Hepatocyte (in vitro differentiated cells): ENCODE measurements at regions not wholly inside any gene's neighbourhood (a gene's known extent, or its start where the extent isn't known, plus 50 kb on each side); places are given as distances from the start of the nearest gene placed in this dataset.
A peak's percentile ranks its signal among the peaks of the same experiment; 100 is the strongest.

Experiments
- DNase-seq: peaks from one replicate; pipeline ENCODE4 v3.0.0-alpha.2; 2016; ENCODE audit warnings: low spot score
- H2AFZ ChIP-seq: fragments of 200-600 bp; sonication (generic); 2 replicates; pipeline ENCODE4 v1.6.0; 2016; ENCODE audit warnings: antibody characterized with exemption, mild to moderate bottlenecking
- H3K27ac ChIP-seq: fragments of 200-600 bp; sonication (generic); 2 replicates; pipeline ENCODE4 v1.5.1; 2016; ENCODE audit warnings: mild to moderate bottlenecking
- H3K27me3 ChIP-seq: fragments of 200-600 bp; sonication (generic); 2 replicates; pipeline ENCODE4 v1.6.1; 2016
- H3K36me3 ChIP-seq: fragments of 200-600 bp; sonication (generic); replicated peaks from 2 replicates; pipeline ENCODE4 v1.5.1; 2016; ENCODE audit warnings: low read depth; ENCODE audit not compliant: insufficient read depth
- H3K4me1 ChIP-seq: fragments of 200-600 bp; sonication (generic); 2 replicates; pipeline ENCODE4 v1.5.1; 2016; ENCODE audit warnings: mild to moderate bottlenecking, moderate library complexity; ENCODE audit not compliant: insufficient read depth
- H3K4me2 ChIP-seq: fragments of 200-600 bp; sonication (generic); 2 replicates; pipeline ENCODE4 v1.6.0; 2016
- H3K4me3 ChIP-seq: fragments of 200-600 bp; sonication (generic); 2 replicates; pipeline ENCODE4 v1.5.1; 2016; ENCODE audit warnings: mild to moderate bottlenecking
- H3K79me2 ChIP-seq: fragments of 200-600 bp; sonication (generic); 2 replicates; pipeline ENCODE4 v1.6.0; 2017; ENCODE audit warnings: mild to moderate bottlenecking
- H3K9me2 ChIP-seq: fragments of 200-600 bp; sonication (generic); replicated peaks from 2 replicates; pipeline ENCODE4 v1.6.0; 2017; ENCODE audit warnings: mild to moderate bottlenecking; ENCODE audit not compliant: insufficient read depth
- H3K9me3 ChIP-seq: fragments of 200-600 bp; sonication (generic); 2 replicates; pipeline ENCODE4 v1.5.1; 2016; ENCODE audit warnings: low read depth, mild to moderate bottlenecking
- H4K20me1 ChIP-seq: fragments of 200-600 bp; sonication (generic); 2 replicates; pipeline ENCODE4 v1.6.0; 2016; ENCODE audit warnings: mild to moderate bottlenecking; ENCODE audit not compliant: insufficient read depth, poor library complexity, severe bottlenecking
- CTCF ChIP-seq: fragments of 200-600 bp; sonication (generic); IDR thresholded peaks from 2 replicates; pipeline ENCODE4 v1.5.1; 2016; ENCODE audit warnings: antibody characterized with exemption, mild to moderate bottlenecking; ENCODE audit not compliant: poor library complexity
- EZH2 ChIP-seq: fragments of 200-600 bp; sonication (generic); IDR thresholded peaks from 2 replicates; pipeline ENCODE4 v1.6.1; 2016; ENCODE audit warnings: antibody characterized with exemption, mild to moderate bottlenecking, borderline replicate concordance
- EZH2phosphoT487 ChIP-seq: fragments of 200-600 bp; sonication (generic); IDR thresholded peaks from one replicate; pipeline ENCODE4 v1.6.1; 2018; ENCODE audit warnings: antibody characterized with exemption, mild to moderate bottlenecking, low read depth, moderate library complexity; ENCODE audit not compliant: unreplicated experiment, severe bottlenecking
- WGBS: methylation state at CpG from one replicate; pipeline ENCODE4 v1.1.6; 2016; ENCODE audit warnings: low lambda C conversion rate; ENCODE audit errors: missing lambda C conversion rate; 5-methylcytosine and 5-hydroxymethylcytosine counted together

GRCh38 chr2:215699700-215700538, 264.1 kb upstream of the FN1 start:
- 89% methylated on average over 2 of the region's 2 CpGs for WGBS
- peaks cover 4% of the 10 kb centered on the region for H3K9me3 ChIP-seq
- no peaks in the 10 kb centered on the region for H4K20me1 ChIP-seq
- peak overlapping the region; percentile 45 for H3K27ac ChIP-seq
- no peak overlapping the region for H3K4me2 ChIP-seq
- H3K27me3 ChIP-seq = no peaks in the 10 kb centered on the region
- H3K9me2 ChIP-seq = no peaks in the 10 kb centered on the region
- no peaks in the 10 kb centered on the region for H3K79me2 ChIP-seq
- no peak overlapping the region for H2AFZ ChIP-seq
- TF ChIP-seq CTCF (no peak), EZH2phosphoT487 (no peak), EZH2 (no peak)
- no peak overlapping the region for H3K4me3 ChIP-seq
- H3K4me1 ChIP-seq = peaks cover 5% of the 10 kb centered on the region
- DNase-seq = no peak
- no peaks in the 10 kb centered on the region for H3K36me3 ChIP-seq

GRCh38 chr2:215699018-215699417, 263.1 kb upstream of the FN1 start:
- Histone ChIP-seq H3K36me3 (no peaks in the 10 kb centered on the region), H3K27ac (no peak overlapping the region), H3K9me3 (peaks cover 4% of the 10 kb centered on the region), H3K9me2 (no peaks in the 10 kb centered on the region), H3K27me3 (no peaks in the 10 kb centered on the region), H2AFZ (no peak overlapping the region), H3K4me2 (no peak overlapping the region), H4K20me1 (no peaks in the 10 kb centered on the region), H3K4me1 (peaks cover 9% of the 10 kb centered on the region), H3K79me2 (no peaks in the 10 kb centered on the region), H3K4me3 (no peak overlapping the region)
- no peak for DNase-seq
- TF ChIP-seq CTCF (no peak), EZH2phosphoT487 (no peak), EZH2 (no peak)
- WGBS = 93% methylated on average over 2 of the region's 2 CpGs

DNA sequence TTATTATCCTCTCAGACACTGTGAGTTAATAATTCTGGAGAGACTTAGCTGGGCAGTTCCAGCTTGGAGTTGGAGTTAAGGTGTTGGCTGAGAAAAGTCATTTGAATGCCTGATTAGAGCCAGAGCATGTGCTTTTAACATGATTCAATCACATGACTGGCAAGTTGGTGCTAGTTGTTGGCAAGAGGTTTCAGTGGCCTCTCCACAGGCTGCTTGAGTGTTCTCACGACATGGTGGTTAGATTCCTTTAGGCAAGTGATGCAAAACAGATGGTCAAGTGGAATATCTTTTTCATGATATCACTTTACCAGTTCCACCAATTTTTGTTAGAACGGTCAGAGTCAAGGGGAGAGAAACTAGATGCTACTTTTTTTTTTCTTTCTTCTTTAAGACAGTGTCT, 262.7 kb upstream of the FN1 start:
- no peak for TF ChIP-seq EZH2phosphoT487
- 75% methylated on average over 2 of the region's 2 CpGs for WGBS
- no peak for DNase-seq
- Histone ChIP-seq H3K27me3 (no peaks in the 10 kb centered on the region), H3K9me2 (no peaks in the 10 kb centered on the region), H2AFZ (no peak overlapping the region), H3K79me2 (no peaks in the 10 kb centered on the region), H3K36me3 (no peaks in the 10 kb centered on the region), H3K9me3 (peaks cover 4% of the 10 kb centered on the region), H4K20me1 (no peaks in the 10 kb centered on the region), H3K4me3 (no peak overlapping the region), H3K4me1 (peaks cover 14% of the 10 kb centered on the region), H3K4me2 (no peak overlapping the region), H3K27ac (no peak overlapping the region)

DNA sequence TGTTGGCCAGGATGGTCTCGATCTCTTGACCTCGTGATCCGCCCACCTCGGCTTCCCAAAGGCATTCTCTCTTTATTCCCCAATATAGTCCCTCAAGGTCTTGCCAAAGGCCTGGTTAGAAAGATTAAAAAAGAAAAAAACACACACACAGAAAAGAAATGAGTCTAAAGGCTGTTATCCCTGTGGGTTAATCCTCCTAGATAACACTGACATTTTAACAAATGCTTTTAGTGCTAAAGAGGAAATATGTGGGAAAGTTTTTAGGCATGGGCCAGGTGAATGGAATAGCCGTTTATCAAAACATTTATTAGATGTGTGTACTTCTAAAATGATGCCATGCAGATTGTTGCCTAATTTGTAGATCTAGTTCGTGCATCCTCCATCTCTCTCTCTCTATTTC, 261.6 kb upstream of the FN1 start:
- H2AFZ ChIP-seq = no peak overlapping the region
- H3K4me1 ChIP-seq = peaks cover 22% of the 10 kb centered on the region
- H4K20me1 ChIP-seq = no peaks in the 10 kb centered on the region
- TF ChIP-seq EZH2 (no peak), CTCF (no peak), EZH2phosphoT487 (no peak)
- H3K9me3 ChIP-seq = peaks cover 4% of the 10 kb centered on the region
- no peak overlapping the region for H3K4me3 ChIP-seq
- H3K4me2 ChIP-seq = no peak overlapping the region
- no peaks in the 10 kb centered on the region for H3K36me3 ChIP-seq
- no peaks in the 10 kb centered on the region for H3K9me2 ChIP-seq
- H3K27ac ChIP-seq = no peak overlapping the region
- 37% methylated on average over 6 of the region's 6 CpGs for WGBS
- no peak for DNase-seq
- no peaks in the 10 kb centered on the region for H3K27me3 ChIP-seq
- no peaks in the 10 kb centered on the region for H3K79me2 ChIP-seq
